HL-60 (cell line): ENCODE measurements at regions not wholly inside any gene's neighbourhood (a gene's known extent, or its start where the extent isn't known, plus 50 kb on each side); places are given as distances from the start of the nearest gene placed in this dataset.

Source experiments
- DNase-seq, 2 experiments: peaks; one replicate each; pipeline ENCODE4 v3.0.0-alpha.2; 2010 to 2020; ENCODE audit warnings: low read depth in 1 of 2, low spot score in 1 of 2
- H3K27ac ChIP-seq: fragments of 250-450 bp; sonication (Bioruptor Pico); replicated peaks from 2 replicates; pipeline ENCODE4 v1.5.1; 2020; ENCODE audit warnings: mild to moderate bottlenecking, moderate library complexity
- H3K27me3 ChIP-seq: fragments of 250-450 bp; sonication (Bioruptor Pico); 2 replicates; pipeline ENCODE4 v1.5.1; 2021; ENCODE audit warnings: mild to moderate bottlenecking, moderate library complexity; ENCODE audit not compliant: insufficient read depth, poor library complexity, severe bottlenecking
- H3K4me3 ChIP-seq: replicated peaks from 2 replicates; pipeline ENCODE4 v1.5.1; 2011; ENCODE audit warnings: mild to moderate bottlenecking, control low read depth, low read length; ENCODE audit not compliant: insufficient read depth
- GABPA ChIP-seq: IDR thresholded peaks from 2 replicates; pipeline ENCODE4 v1.6.1; 2012; ENCODE audit warnings: low read depth
- POLR2AphosphoS5 ChIP-seq: IDR thresholded peaks from 2 replicates; pipeline ENCODE4 v1.6.1; 2012; ENCODE audit warnings: low read depth
- SPI1 ChIP-seq: IDR thresholded peaks from 2 replicates; pipeline ENCODE4 v1.6.1; 2012; ENCODE audit warnings: low read depth, mild to moderate bottlenecking, borderline replicate concordance
- TF ChIP-seq, protein P1 (sequence below): IDR thresholded peaks from one replicate; pipeline ENCODE4 v1.5.1; 2011; ENCODE audit warnings: low read length, control low read depth, inconsistent platforms; ENCODE audit not compliant: insufficient read depth
- TF ChIP-seq, protein P2 (sequence below): IDR thresholded peaks from 2 replicates; pipeline ENCODE4 v1.6.1; 2012; ENCODE audit warnings: low read depth; ENCODE audit not compliant: insufficient replicate concordance

DNA sequence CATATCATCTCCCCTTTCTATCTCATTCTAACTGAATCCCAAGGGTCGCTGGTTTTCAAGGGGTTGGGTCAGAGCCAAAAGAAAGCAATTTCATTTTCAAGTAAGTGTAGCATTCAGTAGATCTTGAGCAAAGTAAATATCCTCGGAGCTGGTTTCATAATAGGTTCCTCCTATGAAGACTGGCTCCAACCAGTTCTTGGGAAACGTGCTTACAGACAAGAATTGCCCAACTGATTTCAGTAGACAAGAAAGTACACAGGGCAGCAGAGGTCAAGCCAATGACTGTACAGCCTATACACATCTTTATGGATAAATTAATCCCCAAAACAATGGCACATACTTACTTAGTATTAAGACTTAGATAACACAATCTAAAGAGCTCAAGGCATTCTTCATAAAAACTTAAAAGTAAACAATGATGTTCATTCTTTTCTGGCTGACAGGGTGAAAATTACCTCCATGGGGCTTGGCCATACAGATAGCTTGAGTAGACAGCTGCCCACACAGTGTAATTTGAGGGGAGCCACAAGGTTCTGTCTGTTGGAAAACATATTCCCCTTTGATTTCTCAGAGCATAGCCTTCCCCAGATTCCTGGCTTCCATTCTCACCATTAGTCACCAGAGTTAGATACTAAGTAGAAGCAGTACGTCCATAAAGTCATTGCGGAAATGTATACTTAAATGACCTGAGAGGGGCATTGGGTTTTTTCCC is 163.9 kb downstream of the ARRDC3 start:
- no peak overlapping the region for H3K4me3 ChIP-seq
- no peaks in the 10 kb centered on the region for H3K27me3 ChIP-seq
- DNase-seq: peak; percentile 60 to 76
- H3K27ac ChIP-seq: peak overlapping the region; percentile 82
- TF ChIP-seq SPI1 (no peak), GABPA (no peak), POLR2AphosphoS5 (no peak)
- TF ChIP-seq, protein P1, sequence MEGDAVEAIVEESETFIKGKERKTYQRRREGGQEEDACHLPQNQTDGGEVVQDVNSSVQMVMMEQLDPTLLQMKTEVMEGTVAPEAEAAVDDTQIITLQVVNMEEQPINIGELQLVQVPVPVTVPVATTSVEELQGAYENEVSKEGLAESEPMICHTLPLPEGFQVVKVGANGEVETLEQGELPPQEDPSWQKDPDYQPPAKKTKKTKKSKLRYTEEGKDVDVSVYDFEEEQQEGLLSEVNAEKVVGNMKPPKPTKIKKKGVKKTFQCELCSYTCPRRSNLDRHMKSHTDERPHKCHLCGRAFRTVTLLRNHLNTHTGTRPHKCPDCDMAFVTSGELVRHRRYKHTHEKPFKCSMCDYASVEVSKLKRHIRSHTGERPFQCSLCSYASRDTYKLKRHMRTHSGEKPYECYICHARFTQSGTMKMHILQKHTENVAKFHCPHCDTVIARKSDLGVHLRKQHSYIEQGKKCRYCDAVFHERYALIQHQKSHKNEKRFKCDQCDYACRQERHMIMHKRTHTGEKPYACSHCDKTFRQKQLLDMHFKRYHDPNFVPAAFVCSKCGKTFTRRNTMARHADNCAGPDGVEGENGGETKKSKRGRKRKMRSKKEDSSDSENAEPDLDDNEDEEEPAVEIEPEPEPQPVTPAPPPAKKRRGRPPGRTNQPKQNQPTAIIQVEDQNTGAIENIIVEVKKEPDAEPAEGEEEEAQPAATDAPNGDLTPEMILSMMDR: no peak
- TF ChIP-seq, protein P2, sequence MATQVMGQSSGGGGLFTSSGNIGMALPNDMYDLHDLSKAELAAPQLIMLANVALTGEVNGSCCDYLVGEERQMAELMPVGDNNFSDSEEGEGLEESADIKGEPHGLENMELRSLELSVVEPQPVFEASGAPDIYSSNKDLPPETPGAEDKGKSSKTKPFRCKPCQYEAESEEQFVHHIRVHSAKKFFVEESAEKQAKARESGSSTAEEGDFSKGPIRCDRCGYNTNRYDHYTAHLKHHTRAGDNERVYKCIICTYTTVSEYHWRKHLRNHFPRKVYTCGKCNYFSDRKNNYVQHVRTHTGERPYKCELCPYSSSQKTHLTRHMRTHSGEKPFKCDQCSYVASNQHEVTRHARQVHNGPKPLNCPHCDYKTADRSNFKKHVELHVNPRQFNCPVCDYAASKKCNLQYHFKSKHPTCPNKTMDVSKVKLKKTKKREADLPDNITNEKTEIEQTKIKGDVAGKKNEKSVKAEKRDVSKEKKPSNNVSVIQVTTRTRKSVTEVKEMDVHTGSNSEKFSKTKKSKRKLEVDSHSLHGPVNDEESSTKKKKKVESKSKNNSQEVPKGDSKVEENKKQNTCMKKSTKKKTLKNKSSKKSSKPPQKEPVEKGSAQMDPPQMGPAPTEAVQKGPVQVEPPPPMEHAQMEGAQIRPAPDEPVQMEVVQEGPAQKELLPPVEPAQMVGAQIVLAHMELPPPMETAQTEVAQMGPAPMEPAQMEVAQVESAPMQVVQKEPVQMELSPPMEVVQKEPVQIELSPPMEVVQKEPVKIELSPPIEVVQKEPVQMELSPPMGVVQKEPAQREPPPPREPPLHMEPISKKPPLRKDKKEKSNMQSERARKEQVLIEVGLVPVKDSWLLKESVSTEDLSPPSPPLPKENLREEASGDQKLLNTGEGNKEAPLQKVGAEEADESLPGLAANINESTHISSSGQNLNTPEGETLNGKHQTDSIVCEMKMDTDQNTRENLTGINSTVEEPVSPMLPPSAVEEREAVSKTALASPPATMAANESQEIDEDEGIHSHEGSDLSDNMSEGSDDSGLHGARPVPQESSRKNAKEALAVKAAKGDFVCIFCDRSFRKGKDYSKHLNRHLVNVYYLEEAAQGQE: no peak

DNA sequence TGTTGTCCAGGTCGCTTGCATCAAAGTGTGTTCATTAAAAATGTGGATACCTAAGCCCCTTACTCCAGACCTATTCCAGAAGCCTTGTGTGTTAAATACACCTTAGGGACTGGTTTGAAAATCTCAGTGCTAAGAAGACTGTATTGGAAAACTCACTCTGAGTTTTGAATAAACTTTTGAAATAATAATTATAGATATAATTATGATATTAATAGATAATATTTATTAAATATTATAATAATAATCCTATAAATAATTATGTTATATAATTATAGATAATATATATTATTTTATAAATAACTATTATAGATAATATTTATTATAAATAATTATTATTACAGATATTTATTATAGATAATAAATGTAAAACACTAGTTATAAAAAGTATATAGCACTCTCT is 165.3 kb downstream of the ARRDC3 start:
- Histone ChIP-seq H3K27ac (no peak overlapping the region), H3K4me3 (no peak overlapping the region), H3K27me3 (no peaks in the 10 kb centered on the region)
- DNase-seq: no peak
- TF ChIP-seq, protein P2: no peak
- TF ChIP-seq SPI1: no peak
- TF ChIP-seq, protein P1: no peak
- no peak for TF ChIP-seq GABPA
- no peak for TF ChIP-seq POLR2AphosphoS5

DNA sequence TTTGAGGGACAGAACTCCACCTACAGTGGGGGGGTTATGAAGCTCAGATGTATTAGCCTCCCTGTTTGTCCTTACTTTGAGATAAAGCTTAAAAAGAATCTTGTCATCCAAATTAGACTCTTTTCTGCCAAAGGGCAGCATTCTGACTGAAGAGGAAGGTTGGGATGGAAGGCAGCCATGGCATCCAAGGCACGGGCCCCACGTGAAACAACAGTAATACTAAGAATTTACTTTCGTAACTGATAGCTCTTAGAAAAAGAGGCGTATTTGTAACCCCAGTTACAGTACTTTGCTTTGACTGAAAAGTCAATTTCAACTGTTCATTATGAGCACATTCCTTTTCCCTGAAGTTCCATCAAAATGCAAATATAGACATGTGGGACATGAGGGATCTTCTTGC is 168.5 kb downstream of the ARRDC3 start:
- Histone ChIP-seq H3K4me3 (no peak overlapping the region), H3K27ac (no peak overlapping the region), H3K27me3 (no peaks in the 10 kb centered on the region)
- TF ChIP-seq GABPA: no peak
- TF ChIP-seq, protein P2: no peak
- TF ChIP-seq SPI1: no peak
- no peak for TF ChIP-seq POLR2AphosphoS5
- TF ChIP-seq, protein P1: no peak
- no peak for DNase-seq
